K562 (cell line): ENCODE measurements at regions not wholly inside any gene's neighbourhood (a gene's known extent, or its start where the extent isn't known, plus 50 kb on each side); places are given as distances from the start of the nearest gene placed in this dataset.

Experiments used
- ATAC-seq: fragments of 200-7000 bp; cut with Tn5 transposase; 3 replicates; pipeline ENCODE4 v1.9.1; 2020; ENCODE audit warnings: moderate library complexity
- BruUV-seq: library from RNA; stranded (reverse); fragments of 400-500 nt; replicated peaks from 2 replicates; lab custom pipeline; 2021; lab: Mats Ljungman, UMichigan
- CTCF ChIA-PET: fragments of 300-600 bp; formaldehyde crosslinking; extraction: SDS; loops from one replicate; lab custom pipeline; 2021; ENCODE audit warnings: low intra/inter-chr PET ratio; lab: Yijun Ruan, JAX
- POLR2A ChIA-PET: fragments of 300-600, 350-650 bp; sonication (Branson Sonifier 250); formaldehyde crosslinking; extraction: SDS; loops from one replicate; lab custom pipeline; 2021; ENCODE audit warnings: antibody characterized with exemption, inconsistent platforms; lab: Yijun Ruan, JAX
- DNase-seq, 4 experiments: peaks; one replicate each; pipeline versions ENCODE4 v3.0.0 to v3.0.0-alpha.2; 2011 to 2018; ENCODE audit warnings: low spot score in 3 of 4, mixed read lengths in 3 of 4; ENCODE audit errors: extremely low read depth in 1 of 4
- FAIRE-seq: peaks from 2 replicates; lab custom pipeline; 2011; peaks lifted over from hg19 to GRCh38; lab: Jason Lieb, UNC
- H2AFZ ChIP-seq: 2 replicates; pipeline ENCODE4 v1.6.0; 2011; ENCODE audit warnings: low read depth, low read length, control low read depth, inconsistent platforms
- H3K27ac ChIP-seq: fragments of 200-600 bp; 3 replicates; pipeline ENCODE4 v1.8.0; 2011; ENCODE audit warnings: low read depth, mild to moderate bottlenecking, control low read depth, inconsistent platforms, low read length, moderate library complexity, mixed read lengths; ENCODE audit errors: extremely low read depth
- H3K27me3 ChIP-seq, 2 experiments: fragments of 300-600 bp in 1 of 2; 2 replicates in 1 of 2; 3 replicates in 1 of 2; pipeline versions ENCODE4 v1.6.0 to v1.8.0; 2011; ENCODE audit warnings: inconsistent platforms in 2 of 2, low read length in 2 of 2, mild to moderate bottlenecking in 1 of 2, mixed read lengths in 1 of 2, moderate library complexity in 1 of 2; ENCODE audit not compliant: control insufficient read depth in 2 of 2, insufficient read depth in 2 of 2
- H3K36me3 ChIP-seq: fragments of 300-600 bp; 3 replicates; pipeline ENCODE4 v1.8.0; 2011; ENCODE audit warnings: mild to moderate bottlenecking, low read length, inconsistent platforms; ENCODE audit not compliant: control insufficient read depth, insufficient read depth
- H3K4me1 ChIP-seq, 2 experiments: fragments of 200-600 bp in 1 of 2; replicated peaks in 1 of 2; 2 replicates in 1 of 2; 3 replicates in 1 of 2; pipeline versions ENCODE4 v1.5.1 to v1.8.0; 2011; ENCODE audit warnings: inconsistent platforms in 2 of 2, low read length in 2 of 2, mild to moderate bottlenecking in 1 of 2, mixed read lengths in 1 of 2, moderate library complexity in 1 of 2; ENCODE audit not compliant: control insufficient read depth in 2 of 2, insufficient read depth in 2 of 2
- H3K4me2 ChIP-seq: 2 replicates; pipeline ENCODE4 v1.6.1; 2011; ENCODE audit warnings: low read length, control low read depth, inconsistent platforms, mixed read lengths; ENCODE audit not compliant: insufficient read depth
- H3K4me3 ChIP-seq: fragments of 200-600 bp; sonication (generic), shearing (Covaris generic); 2 replicates; pipeline ENCODE4 v1.5.1; 2016; ENCODE audit warnings: control low read depth, inconsistent platforms
- H3K79me2 ChIP-seq: fragments of 200-600 bp; 3 replicates; pipeline ENCODE4 v1.8.0; 2011; ENCODE audit warnings: low read length, inconsistent platforms; ENCODE audit not compliant: control insufficient read depth, insufficient read depth
- H3K9ac ChIP-seq, 2 experiments: 2 replicates each; pipeline versions ENCODE4 v1.6.0 to v1.6.1; 2011; ENCODE audit warnings: low read depth in 2 of 2, low read length in 2 of 2, control low read depth in 1 of 2, inconsistent platforms in 1 of 2, mild to moderate bottlenecking in 1 of 2, mixed read lengths in 1 of 2; ENCODE audit not compliant: insufficient read depth in 1 of 2
- H3K9me1 ChIP-seq: one replicate; pipeline ENCODE4 v1.6.0; 2011; ENCODE audit warnings: inconsistent platforms, mild to moderate bottlenecking, low read length, moderate library complexity; ENCODE audit not compliant: control insufficient read depth, insufficient read depth
- H3K9me3 ChIP-seq: replicated peaks from 2 replicates; pipeline ENCODE4 v1.5.1; 2011; ENCODE audit warnings: low read depth, low read length, inconsistent platforms; ENCODE audit not compliant: control insufficient read depth, insufficient read depth
- H4K20me1 ChIP-seq: replicated peaks from 2 replicates; pipeline ENCODE4 v1.6.1; 2011; ENCODE audit warnings: low read length, inconsistent platforms, mixed read lengths; ENCODE audit not compliant: control insufficient read depth, insufficient read depth
- FOXP4 ChIP-seq: sonication (generic); formaldehyde crosslinking; IDR thresholded peaks from 2 replicates; pipeline ENCODE4 v1.8.0; 2022; ENCODE audit warnings: mild to moderate bottlenecking, missing genetic modification reagents, borderline replicate concordance
- GABPA ChIP-seq: fragments of 200-800 bp; sonication (Bioruptor generic); conservative IDR thresholded peaks from 2 replicates; pipeline ENCODE4 v1.6.1; 2016; ENCODE audit warnings: low read depth, missing genetic modification characterization, missing compliant biosample characterization
- GTF2A2 ChIP-seq: IDR thresholded peaks from 2 replicates; pipeline ENCODE4 v1.6.1; 2016; ENCODE audit warnings: mild to moderate bottlenecking, missing genetic modification characterization, missing compliant biosample characterization
- HDAC8 ChIP-seq: fragments of 450-650 bp; IDR thresholded peaks from 2 replicates; pipeline ENCODE4 v1.6.1; 2016; ENCODE audit warnings: mild to moderate bottlenecking, missing genetic modification characterization, moderate library complexity, missing compliant biosample characterization
- MCM7 ChIP-seq, 2 experiments: fragments of 450-650 bp; IDR thresholded peaks; 2 replicates each; pipeline ENCODE4 v1.6.1; 2016 to 2018
- MEF2A ChIP-seq: IDR thresholded peaks from 2 replicates; pipeline ENCODE4 v1.6.1; 2011; ENCODE audit warnings: low read depth, mild to moderate bottlenecking, low read length, moderate library complexity; ENCODE audit not compliant: control insufficient read depth
- MEIS2 ChIP-seq: fragments of 450-650 bp; IDR thresholded peaks from 2 replicates; pipeline ENCODE4 v1.6.1; 2014; ENCODE audit warnings: mild to moderate bottlenecking; ENCODE audit not compliant: partially characterized antibody
- MLX ChIP-seq, 2 experiments: fragments of 450-650 bp in 1 of 2; sonication (generic) in 1 of 2; formaldehyde crosslinking; conservative IDR thresholded peaks; 2 replicates each; pipeline versions ENCODE4 v1.4.0 to v1.8.1; 2020 to 2022; ENCODE audit warnings: mild to moderate bottlenecking in 1 of 2, missing genetic modification reagents in 1 of 2
- NR2C1 ChIP-seq, 2 experiments: fragments of 450-650 bp; IDR thresholded peaks; 2 replicates each; pipeline ENCODE4 v1.6.1; 2017; ENCODE audit warnings: mild to moderate bottlenecking in 2 of 2, antibody characterized with exemption in 1 of 2, inconsistent platforms in 1 of 2, missing compliant biosample characterization in 1 of 2, missing genetic modification characterization in 1 of 2
- NR4A1 ChIP-seq, 2 experiments: fragments of 250-450 bp in 1 of 2; fragments of 450-650 bp in 1 of 2; sonication (Bioruptor Pico) in 1 of 2; IDR thresholded peaks; 2 replicates each; pipeline versions ENCODE4 v1.4.0 to v1.6.1; 2016 to 2020; ENCODE audit warnings: mild to moderate bottlenecking in 2 of 2, missing compliant biosample characterization in 1 of 2, missing genetic modification characterization in 1 of 2, moderate library complexity in 1 of 2
- RREB1 ChIP-seq: fragments of 250-450 bp; sonication (Bioruptor Pico); IDR thresholded peaks from 2 replicates; pipeline ENCODE4 v1.4.0; 2020
- STAG1 ChIP-seq: sonication (generic); formaldehyde crosslinking; IDR thresholded peaks from 2 replicates; pipeline ENCODE4 v1.5.0; 2020; ENCODE audit warnings: missing genetic modification reagents, borderline replicate concordance
- TEAD4 ChIP-seq, 2 experiments: sonication (generic) in 1 of 2; formaldehyde crosslinking in 1 of 2; IDR thresholded peaks; 2 replicates each; pipeline versions ENCODE4 v1.6.1 to v1.8.0; 2012 to 2022; ENCODE audit warnings: borderline replicate concordance in 1 of 2, inconsistent platforms in 1 of 2, low read length in 1 of 2, mild to moderate bottlenecking in 1 of 2, missing genetic modification reagents in 1 of 2
- ZNF24 ChIP-seq: fragments of 450-650 bp; IDR thresholded peaks from 2 replicates; pipeline ENCODE4 v1.6.1; 2016
- WGBS: fragments of 100-300 bp; shearing (Covaris generic); methylation state at CpG from one replicate; pipeline ENCODE4 v1.1.6; 2016; ENCODE audit warnings: low coverage, mixed read lengths; ENCODE audit not compliant: insufficient coverage; ENCODE audit errors: missing lambda C conversion rate; 5-methylcytosine and 5-hydroxymethylcytosine counted together
- in situ Hi-C: fragments of 300-500 bp; cut with MboI; formaldehyde crosslinking; loops from 4 replicates; pipeline ENCODE4 v1.15.0; 2018; ENCODE audit warnings: inconsistent platforms, mixed read lengths
- intact Hi-C: fragments of 100-400 bp; cut with micrococcal nuclease; formaldehyde crosslinking; loops from 2 replicates; pipeline ENCODE4 v1.14.2; 2022

- DNase-seq (no peak), ATAC-seq (no peak)
- in situ Hi-C loops = no loop called here
- TF ChIP-seq GTF2A2 (tag) = no peak
- TF ChIP-seq FOXP4 (CRISPR knock-in tag) = no peak
- no peak for TF ChIP-seq GABPA (tag)
- no peak for TF ChIP-seq STAG1 (CRISPR knock-in tag)
- no peak for TF ChIP-seq RREB1 (CRISPR knock-in tag)
- no peak for TF ChIP-seq MCM7 (IDR thresholded peaks at IDR 0.05)
- TF ChIP-seq MLX (CRISPR knock-in tag; conservative IDR thresholded peaks at IDR 0.05) = no peak
- no peak for TF ChIP-seq MEIS2
- no peak for TF ChIP-seq ZNF24
- TF ChIP-seq HDAC8 (tag) = no peak
- no peak for TF ChIP-seq MEF2A
- no peak for TF ChIP-seq NR2C1 (IDR thresholded peaks at IDR 0.05)
- no peak for TF ChIP-seq NR2C1 (tag; IDR thresholded peaks at IDR 0.05)
- no peak for TF ChIP-seq NR4A1 (CRISPR knock-in tag; IDR thresholded peaks at IDR 0.05)
- TF ChIP-seq NR4A1 (tag; IDR thresholded peaks at IDR 0.05) = no peak
- no peak for TF ChIP-seq TEAD4 (IDR thresholded peaks at IDR 0.05; ENCODE audit: low read length)
- TF ChIP-seq TEAD4 (CRISPR knock-in tag; IDR thresholded peaks at IDR 0.05; ENCODE audit: borderline replicate concordance) = no peak
These were observed 437.0 kb downstream of the FSCB start for GRCh38 chr14:44070046-44070445.

More at GRCh38 chr14:44070046-44070445, 437.0 kb downstream of the FSCB start:
- H3K9ac ChIP-seq = no peak overlapping the region
- H3K27me3 ChIP-seq = no peaks in the 10 kb centered on the region
- H3K9me1 ChIP-seq = no peaks in the 10 kb centered on the region
- ChIA-PET CTCF (no interaction called here), POLR2A (no interaction called here)
- no peak overlapping the region for H3K4me3 ChIP-seq
- no peaks in the 10 kb centered on the region for H3K9me3 ChIP-seq
- H3K4me2 ChIP-seq = no peak overlapping the region
- intact Hi-C loops = no loop called here
- no peak overlapping the region for H2AFZ ChIP-seq
- H3K27ac ChIP-seq = no peak overlapping the region
- H3K36me3 ChIP-seq = no peaks in the 10 kb centered on the region
- BruUV-seq = no TSS peak
- 0% methylated on average over 3 of the region's 3 CpGs for WGBS
- H4K20me1 ChIP-seq = no peaks in the 10 kb centered on the region
- no peak for FAIRE-seq
- H3K79me2 ChIP-seq = no peaks in the 10 kb centered on the region
- H3K4me1 ChIP-seq = no peaks in the 10 kb centered on the region
